Activated T-cell treated with anti-CD3 and anti-CD28 coated beads, Interleukin-2, amount 50 U/mL, for 24 hours (primary cell): ENCODE measurements at regions not wholly inside any gene's neighbourhood (a gene's known extent, or its start where the extent isn't known, plus 50 kb on each side); places are given as distances from the start of the nearest gene placed in this dataset.
"Not testable (repeated sequence)": the region's sequence is repeated elsewhere in the genome, so short reads cannot be mapped to it uniquely, and the experiment has no call there.

ENCODE experiments used
- DNase-seq: peaks from one replicate; pipeline ENCODE4 v3.0.0-alpha.2; 2020
- H3K27ac Mint-ChIP-seq: 2 replicates; pipeline ENCODE4 v1.8.0; 2020; ENCODE audit warnings: mild to moderate bottlenecking, mixed read lengths
- H3K27me3 Mint-ChIP-seq: 2 replicates; pipeline ENCODE4 v1.8.0; 2020; ENCODE audit warnings: mixed read lengths
- H3K36me3 Mint-ChIP-seq: 2 replicates; pipeline ENCODE4 v1.8.0; 2020; ENCODE audit warnings: low read depth, mixed read lengths
- H3K4me1 Mint-ChIP-seq: 2 replicates; pipeline ENCODE4 v1.8.0; 2020; ENCODE audit warnings: low read depth, mixed read lengths
- H3K4me3 Mint-ChIP-seq: 2 replicates; pipeline ENCODE4 v1.8.0; 2020; ENCODE audit warnings: mild to moderate bottlenecking, moderate library complexity, mixed read lengths
- H3K9me3 Mint-ChIP-seq: 2 replicates; pipeline ENCODE4 v1.8.0; 2020; ENCODE audit warnings: mixed read lengths

- not testable (repeated sequence) for DNase-seq, H3K4me3 Mint-ChIP-seq, H3K4me1 Mint-ChIP-seq, H3K36me3 Mint-ChIP-seq, H3K27me3 Mint-ChIP-seq, H3K27ac Mint-ChIP-seq
- H3K9me3 Mint-ChIP-seq, result peaks cover 17% of the 10 kb centered on the region
Measured at GRCh38 chr5:125691738-125692530, 731.3 kb upstream of the GRAMD2B start.

- no peak overlapping the region for H3K27ac Mint-ChIP-seq
- DNase-seq, result no peak
- no peaks in the 10 kb centered on the region for H3K4me1 Mint-ChIP-seq
- H3K36me3 Mint-ChIP-seq, result no peaks in the 10 kb centered on the region
- no peak overlapping the region for H3K4me3 Mint-ChIP-seq
- H3K9me3 Mint-ChIP-seq, result peaks cover 14% of the 10 kb centered on the region
- H3K27me3 Mint-ChIP-seq, result no peaks in the 10 kb centered on the region
Measured at GRCh38 chr5:125695996-125696655, 727.1 kb upstream of the GRAMD2B start.

DNA sequence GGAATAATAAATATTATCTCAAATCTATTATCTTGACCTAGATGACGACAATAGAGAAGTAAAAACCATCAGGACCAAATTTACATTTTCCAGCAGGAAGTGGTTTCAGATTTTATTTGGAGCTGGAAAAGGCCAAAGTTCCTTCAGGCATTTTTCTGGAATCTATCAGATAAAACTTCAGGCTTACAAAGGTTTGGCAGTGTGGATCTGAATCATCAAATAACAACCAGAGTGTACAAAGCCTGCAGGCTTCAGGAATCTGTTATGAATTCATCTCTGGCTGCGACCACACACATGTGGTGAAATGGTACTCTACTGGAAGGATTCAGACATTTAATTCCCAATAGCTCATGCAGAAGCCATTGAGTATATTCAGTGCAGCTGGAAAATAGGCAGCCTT, 726.4 kb upstream of the GRAMD2B start:
- Mint-ChIP-seq H3K27ac (no peak overlapping the region), H3K9me3 (peaks cover 10% of the 10 kb centered on the region), H3K4me1 (no peaks in the 10 kb centered on the region), H3K36me3 (no peaks in the 10 kb centered on the region), H3K27me3 (no peaks in the 10 kb centered on the region), H3K4me3 (no peak overlapping the region)
- DNase-seq, result no peak

DNA sequence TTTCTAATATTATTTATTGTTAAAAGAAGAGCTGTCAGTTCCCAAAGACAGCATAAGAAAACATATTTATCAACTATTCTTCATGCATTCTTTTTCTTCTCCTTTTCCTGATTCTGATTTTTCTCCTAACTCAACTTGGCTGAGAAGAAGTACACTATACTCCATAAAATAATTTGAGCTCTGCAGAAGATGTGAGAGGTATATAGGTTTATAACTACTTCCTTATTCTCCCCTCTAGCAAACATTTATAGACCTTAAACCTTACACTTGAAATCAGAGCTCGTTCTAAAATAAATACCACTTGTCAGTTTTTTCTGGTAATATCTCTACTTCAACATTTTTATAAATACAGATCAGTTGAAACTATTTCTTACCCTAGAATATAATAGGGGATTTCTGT, 724.8 kb upstream of the GRAMD2B start:
- Mint-ChIP-seq H3K4me3 (no peak overlapping the region), H3K36me3 (no peaks in the 10 kb centered on the region), H3K9me3 (peaks cover 2% of the 10 kb centered on the region), H3K27ac (no peak overlapping the region), H3K27me3 (no peaks in the 10 kb centered on the region), H3K4me1 (no peaks in the 10 kb centered on the region)
- no peak for DNase-seq

GRCh38 chr5:125699860-125700259, 723.3 kb upstream of the GRAMD2B start:
- H3K27ac Mint-ChIP-seq, result no peak overlapping the region
- no peak for DNase-seq
- no peaks in the 10 kb centered on the region for H3K36me3 Mint-ChIP-seq
- peaks cover 12% of the 10 kb centered on the region for H3K9me3 Mint-ChIP-seq
- H3K27me3 Mint-ChIP-seq, result no peaks in the 10 kb centered on the region
- no peaks in the 10 kb centered on the region for H3K4me1 Mint-ChIP-seq
- H3K4me3 Mint-ChIP-seq, result no peak overlapping the region

GRCh38 chr5:125700380-125700861, 722.8 kb upstream of the GRAMD2B start:
- Mint-ChIP-seq H3K4me1 (no peaks in the 10 kb centered on the region), H3K27me3 (no peaks in the 10 kb centered on the region), H3K9me3 (peaks cover 12% of the 10 kb centered on the region), H3K4me3 (no peak overlapping the region), H3K27ac (no peak overlapping the region), H3K36me3 (no peaks in the 10 kb centered on the region)
- no peak for DNase-seq

DNA sequence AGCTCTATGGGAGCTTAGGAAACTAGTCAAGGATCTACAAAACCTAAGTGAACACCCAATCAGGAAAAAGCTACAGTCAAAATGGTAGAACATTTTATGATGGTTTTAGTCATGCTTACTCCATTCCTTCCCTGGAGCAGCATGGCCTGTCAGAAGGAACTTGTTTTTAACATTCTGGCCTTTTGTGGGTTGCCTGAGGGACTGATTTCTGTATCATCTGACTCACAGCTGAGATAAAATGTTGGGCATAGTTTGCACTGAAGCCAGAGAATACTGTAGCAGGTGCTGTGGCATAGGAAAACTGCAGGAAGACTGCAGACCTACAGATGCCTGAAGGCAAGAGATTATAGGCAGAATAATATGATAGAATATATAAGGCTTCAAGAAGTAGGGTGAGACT, 719.6 kb upstream of the GRAMD2B start:
- H3K4me3 Mint-ChIP-seq, result no peak overlapping the region
- H3K4me1 Mint-ChIP-seq, result no peaks in the 10 kb centered on the region
- peaks cover 12% of the 10 kb centered on the region for H3K9me3 Mint-ChIP-seq
- DNase-seq, result no peak
- H3K27me3 Mint-ChIP-seq, result no peaks in the 10 kb centered on the region
- H3K36me3 Mint-ChIP-seq, result no peaks in the 10 kb centered on the region
- H3K27ac Mint-ChIP-seq, result no peak overlapping the region

- Mint-ChIP-seq H3K36me3 (no peaks in the 10 kb centered on the region), H3K27ac (no peak overlapping the region), H3K4me1 (no peaks in the 10 kb centered on the region), H3K9me3 (peaks cover 12% of the 10 kb centered on the region), H3K27me3 (no peaks in the 10 kb centered on the region), H3K4me3 (no peak overlapping the region)
- no peak for DNase-seq
Measured at GRCh38 chr5:125704888-125705287, 718.3 kb upstream of the GRAMD2B start.

DNA sequence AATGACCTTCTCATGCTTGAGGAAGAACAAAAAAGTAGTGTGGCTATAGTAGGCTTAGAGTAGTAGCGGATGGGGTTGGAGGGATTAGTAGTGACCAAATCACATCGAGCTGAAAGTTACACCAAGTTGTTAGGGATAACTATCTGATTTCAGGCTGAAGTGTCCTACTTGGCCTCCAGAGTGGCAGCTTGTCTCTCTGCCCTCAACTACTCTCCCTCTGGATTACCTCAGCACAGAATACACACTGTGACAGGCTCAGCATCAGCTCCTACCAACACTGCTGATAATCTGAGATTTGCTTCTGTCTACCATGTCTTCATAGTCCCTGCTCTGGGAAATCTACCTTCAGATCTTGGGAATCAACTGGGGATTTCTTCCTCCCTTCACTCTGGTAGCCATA, 714.6 kb upstream of the GRAMD2B start:
- no peak for DNase-seq
- Mint-ChIP-seq H3K4me3 (no peak overlapping the region), H3K27ac (no peak overlapping the region), H3K27me3 (no peaks in the 10 kb centered on the region), H3K36me3 (no peaks in the 10 kb centered on the region), H3K9me3 (peaks cover 12% of the 10 kb centered on the region), H3K4me1 (no peaks in the 10 kb centered on the region)

GRCh38 chr5:125710745-125711144, 712.5 kb upstream of the GRAMD2B start:
- no peak overlapping the region for H3K27ac Mint-ChIP-seq

DNA sequence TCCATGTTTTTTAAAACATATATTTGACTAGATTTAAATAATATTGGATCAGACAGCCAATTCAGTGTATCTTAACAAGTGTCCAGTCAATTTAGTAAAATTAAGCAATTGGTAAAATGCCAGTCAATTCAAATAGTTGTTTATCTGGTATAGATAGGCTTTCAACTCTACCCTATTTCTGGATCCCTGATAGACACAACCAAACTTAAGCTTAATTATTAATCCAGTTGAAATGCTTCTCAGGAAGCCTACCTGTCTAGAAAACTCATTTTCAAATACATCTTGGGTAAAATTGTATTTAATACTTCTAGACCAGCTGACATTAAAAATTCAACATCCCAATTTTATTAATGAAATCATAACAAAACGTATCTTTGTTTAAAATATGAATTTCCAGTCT, 710.8 kb upstream of the GRAMD2B start:
- peaks cover 5% of the 10 kb centered on the region for H3K9me3 Mint-ChIP-seq
- no peak for DNase-seq
- no peak overlapping the region for H3K4me3 Mint-ChIP-seq
- no peaks in the 10 kb centered on the region for H3K4me1 Mint-ChIP-seq
- no peak overlapping the region for H3K27ac Mint-ChIP-seq
- no peaks in the 10 kb centered on the region for H3K27me3 Mint-ChIP-seq
- no peaks in the 10 kb centered on the region for H3K36me3 Mint-ChIP-seq

More at GRCh38 chr5:125710745-125711144, 712.5 kb upstream of the GRAMD2B start:
- DNase-seq, result no peak
- Mint-ChIP-seq H3K9me3 (peaks cover 1% of the 10 kb centered on the region), H3K27me3 (no peaks in the 10 kb centered on the region), H3K4me1 (no peaks in the 10 kb centered on the region), H3K4me3 (no peak overlapping the region), H3K36me3 (no peaks in the 10 kb centered on the region)

GRCh38 chr5:125713109-125713805, 710.0 kb upstream of the GRAMD2B start:
- Mint-ChIP-seq H3K36me3 (no peaks in the 10 kb centered on the region), H3K4me3 (no peak overlapping the region), H3K9me3 (peaks cover 5% of the 10 kb centered on the region), H3K4me1 (no peaks in the 10 kb centered on the region), H3K27ac (no peak overlapping the region), H3K27me3 (no peaks in the 10 kb centered on the region)
- no peak for DNase-seq

- Mint-ChIP-seq H3K4me3 (no peak overlapping the region), H3K4me1 (no peaks in the 10 kb centered on the region), H3K36me3 (no peaks in the 10 kb centered on the region), H3K9me3 (peaks cover 5% of the 10 kb centered on the region), H3K27ac (no peak overlapping the region), H3K27me3 (no peaks in the 10 kb centered on the region)
- DNase-seq, result no peak
Measured at GRCh38 chr5:125715216-125715615, 708.0 kb upstream of the GRAMD2B start.

- DNase-seq, result no peak
- no peak overlapping the region for H3K27ac Mint-ChIP-seq
- peaks cover 7% of the 10 kb centered on the region for H3K9me3 Mint-ChIP-seq
- H3K4me3 Mint-ChIP-seq, result no peak overlapping the region
- no peaks in the 10 kb centered on the region for H3K27me3 Mint-ChIP-seq
- H3K4me1 Mint-ChIP-seq, result no peaks in the 10 kb centered on the region
- H3K36me3 Mint-ChIP-seq, result no peaks in the 10 kb centered on the region
Measured at GRCh38 chr5:125717209-125717608, 706.0 kb upstream of the GRAMD2B start.
